Activated B cell treated with CpG ODN at 0.5 μM for 24 hours (primary cell): ENCODE measurements at regions not wholly inside any gene's neighbourhood (a gene's known extent, or its start where the extent isn't known, plus 50 kb on each side); places are given as distances from the start of the nearest gene placed in this dataset.

Experiments used
- ATAC-seq: fragments of 200-7000 bp; cut with Tn5 transposase; one replicate; pipeline ENCODE4 v1.10.0; 2021; ENCODE audit warnings: low read depth, mild to moderate bottlenecking, moderate library complexity
- CTCF ChIA-PET: fragments of 350-600 bp; sonication (Branson Sonifier 250); formaldehyde crosslinking; loops from one replicate; lab custom pipeline; 2021; ENCODE audit warnings: antibody characterized with exemption; lab: Charles Lee
- POLR2A ChIA-PET: fragments of 350-600 bp; sonication (Branson Sonifier 250); formaldehyde crosslinking; loops from one replicate; lab custom pipeline; 2021; ENCODE audit warnings: antibody characterized with exemption; lab: Charles Lee
- DNase-seq: peaks from one replicate; pipeline ENCODE4 v3.0.0; 2022
- H3K27ac Mint-ChIP-seq: one replicate; pipeline ENCODE4 v1.8.0; 2020; ENCODE audit warnings: mixed read lengths
- H3K27me3 Mint-ChIP-seq: one replicate; pipeline ENCODE4 v1.8.0; 2021; ENCODE audit warnings: mixed read lengths
- H3K36me3 Mint-ChIP-seq: one replicate; pipeline ENCODE4 v1.8.0; 2021; ENCODE audit warnings: low read depth, mixed read lengths
- H3K4me1 Mint-ChIP-seq: one replicate; pipeline ENCODE4 v1.8.0; 2021; ENCODE audit warnings: mixed read lengths
- H3K4me3 Mint-ChIP-seq: one replicate; pipeline ENCODE4 v1.8.0; 2020; ENCODE audit warnings: mild to moderate bottlenecking, mixed read lengths
- H3K9me3 Mint-ChIP-seq: one replicate; pipeline ENCODE4 v1.8.0; 2020; ENCODE audit warnings: mixed read lengths
- intact Hi-C: fragments of 100-400 bp; cut with micrococcal nuclease; formaldehyde crosslinking; loops from one replicate; pipeline ENCODE4 v1.15.1; 2024
- TF ChIP-seq, protein P1 (sequence below): fragments of 200-600 bp; IDR thresholded peaks from one replicate; pipeline ENCODE4 v1.8.0; 2022; ENCODE audit warnings: antibody characterized with exemption, mild to moderate bottlenecking

DNA sequence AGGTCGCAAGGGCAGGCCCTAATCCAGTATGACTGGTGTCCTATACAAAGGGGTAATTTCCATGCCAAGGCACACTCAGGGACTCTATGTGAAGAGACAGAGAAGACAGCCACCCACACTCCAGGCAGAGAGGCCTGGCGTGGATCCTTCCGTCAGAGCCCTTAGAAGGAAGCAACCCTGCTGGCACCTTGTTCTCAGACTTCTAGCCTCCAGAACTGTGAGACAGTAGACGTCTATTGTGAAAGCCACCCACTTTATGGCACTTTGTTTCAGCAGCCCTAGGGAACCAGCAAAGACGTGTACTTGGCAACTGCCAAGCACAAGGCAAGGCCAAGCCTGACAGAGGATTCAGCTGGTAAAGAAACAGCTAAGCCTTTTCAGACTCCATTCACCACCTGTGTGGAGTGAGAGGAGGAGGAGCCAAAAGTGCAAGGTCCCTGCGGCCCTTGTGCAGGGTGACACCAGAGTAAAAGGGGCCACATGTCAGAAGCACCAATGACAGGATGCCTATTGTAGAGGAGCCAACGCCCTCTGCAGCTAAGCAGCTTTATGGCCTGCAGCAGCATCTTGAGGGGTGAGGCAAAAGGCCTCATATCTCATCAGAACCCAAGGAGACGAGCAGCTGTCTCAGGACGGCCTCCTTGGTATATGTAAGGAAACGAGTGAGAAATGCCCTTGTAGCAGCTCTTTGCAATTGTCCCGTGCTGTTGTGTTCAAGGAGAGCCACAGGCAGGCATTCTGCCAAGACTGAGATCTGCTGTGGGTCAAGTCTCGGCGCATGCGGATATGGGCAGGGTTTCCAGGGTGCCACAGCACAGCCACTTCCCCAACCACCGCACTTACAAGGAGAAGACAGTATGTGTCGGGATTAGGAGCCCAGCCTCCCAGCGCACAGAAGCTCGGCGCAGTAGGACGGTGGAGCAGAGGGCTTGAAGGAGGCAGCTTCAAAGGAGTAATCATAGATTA is 121.5 kb upstream of the LIPC start:
- intact Hi-C loops = no loop called here
- no peak overlapping the region for H3K27ac Mint-ChIP-seq
- peaks cover 7% of the 10 kb centered on the region for H3K4me1 Mint-ChIP-seq
- no peak overlapping the region for H3K4me3 Mint-ChIP-seq
- ATAC-seq (no peak), DNase-seq (no peak)
- no peaks in the 10 kb centered on the region for H3K9me3 Mint-ChIP-seq
- ChIA-PET CTCF (no interaction called here), POLR2A (no interaction called here)
- H3K27me3 Mint-ChIP-seq = no peaks in the 10 kb centered on the region
- TF ChIP-seq, protein P1, sequence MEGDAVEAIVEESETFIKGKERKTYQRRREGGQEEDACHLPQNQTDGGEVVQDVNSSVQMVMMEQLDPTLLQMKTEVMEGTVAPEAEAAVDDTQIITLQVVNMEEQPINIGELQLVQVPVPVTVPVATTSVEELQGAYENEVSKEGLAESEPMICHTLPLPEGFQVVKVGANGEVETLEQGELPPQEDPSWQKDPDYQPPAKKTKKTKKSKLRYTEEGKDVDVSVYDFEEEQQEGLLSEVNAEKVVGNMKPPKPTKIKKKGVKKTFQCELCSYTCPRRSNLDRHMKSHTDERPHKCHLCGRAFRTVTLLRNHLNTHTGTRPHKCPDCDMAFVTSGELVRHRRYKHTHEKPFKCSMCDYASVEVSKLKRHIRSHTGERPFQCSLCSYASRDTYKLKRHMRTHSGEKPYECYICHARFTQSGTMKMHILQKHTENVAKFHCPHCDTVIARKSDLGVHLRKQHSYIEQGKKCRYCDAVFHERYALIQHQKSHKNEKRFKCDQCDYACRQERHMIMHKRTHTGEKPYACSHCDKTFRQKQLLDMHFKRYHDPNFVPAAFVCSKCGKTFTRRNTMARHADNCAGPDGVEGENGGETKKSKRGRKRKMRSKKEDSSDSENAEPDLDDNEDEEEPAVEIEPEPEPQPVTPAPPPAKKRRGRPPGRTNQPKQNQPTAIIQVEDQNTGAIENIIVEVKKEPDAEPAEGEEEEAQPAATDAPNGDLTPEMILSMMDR = no peak
- no peaks in the 10 kb centered on the region for H3K36me3 Mint-ChIP-seq

- peaks cover 7% of the 10 kb centered on the region for H3K4me1 Mint-ChIP-seq
- TF ChIP-seq, protein P1 = no peak
- no peaks in the 10 kb centered on the region for H3K9me3 Mint-ChIP-seq
- no peaks in the 10 kb centered on the region for H3K27me3 Mint-ChIP-seq
- H3K36me3 Mint-ChIP-seq = no peaks in the 10 kb centered on the region
- POLR2A ChIA-PET = no interaction called here
- CTCF ChIA-PET = no interaction called here
- intact Hi-C loops = no loop called here
- no peak for DNase-seq
- no peak for ATAC-seq
- H3K27ac Mint-ChIP-seq = no peak overlapping the region
- H3K4me3 Mint-ChIP-seq = no peak overlapping the region
Measured at GRCh38 chr15:58311556-58311955, 120.2 kb upstream of the LIPC start.

DNA sequence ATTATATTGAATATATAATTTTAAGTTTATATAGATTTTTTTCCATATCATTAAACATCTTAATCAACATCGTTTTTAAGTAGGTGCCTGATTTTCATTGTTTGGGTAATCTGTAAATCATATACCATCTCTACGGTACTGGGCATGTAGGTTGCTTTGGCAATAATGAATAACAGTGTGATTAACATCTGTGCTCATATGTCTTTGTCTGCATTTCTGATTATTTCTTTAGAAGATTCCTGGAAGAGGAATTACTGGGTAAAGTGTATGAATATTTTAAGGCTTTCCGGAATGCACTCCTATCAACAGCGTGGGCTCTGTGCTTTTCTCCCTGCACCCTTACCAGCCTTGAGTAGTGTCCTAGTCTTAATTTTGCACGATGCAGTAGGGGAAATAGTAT is 119.8 kb upstream of the LIPC start:
- no peak for DNase-seq
- no peak overlapping the region for H3K4me3 Mint-ChIP-seq
- no peak for ATAC-seq
- ChIA-PET CTCF (no interaction called here), POLR2A (no interaction called here)
- TF ChIP-seq, protein P1 = no peak
- no peaks in the 10 kb centered on the region for H3K27me3 Mint-ChIP-seq
- intact Hi-C loops = no loop called here
- H3K27ac Mint-ChIP-seq = no peak overlapping the region
- H3K36me3 Mint-ChIP-seq = no peaks in the 10 kb centered on the region
- no peaks in the 10 kb centered on the region for H3K9me3 Mint-ChIP-seq
- H3K4me1 Mint-ChIP-seq = peaks cover 7% of the 10 kb centered on the region

GRCh38 chr15:58313304-58313703 is 118.5 kb upstream of the LIPC start:
- H3K27me3 Mint-ChIP-seq = no peaks in the 10 kb centered on the region
- DNase-seq = no peak
- intact Hi-C loops = no loop called here
- no peaks in the 10 kb centered on the region for H3K36me3 Mint-ChIP-seq
- POLR2A ChIA-PET = no interaction called here
- TF ChIP-seq, protein P1 = no peak
- no peaks in the 10 kb centered on the region for H3K9me3 Mint-ChIP-seq
- ATAC-seq = no peak
- H3K27ac Mint-ChIP-seq = no peak overlapping the region
- CTCF ChIA-PET = no interaction called here
- H3K4me3 Mint-ChIP-seq = no peak overlapping the region
- peaks cover 7% of the 10 kb centered on the region for H3K4me1 Mint-ChIP-seq

DNA sequence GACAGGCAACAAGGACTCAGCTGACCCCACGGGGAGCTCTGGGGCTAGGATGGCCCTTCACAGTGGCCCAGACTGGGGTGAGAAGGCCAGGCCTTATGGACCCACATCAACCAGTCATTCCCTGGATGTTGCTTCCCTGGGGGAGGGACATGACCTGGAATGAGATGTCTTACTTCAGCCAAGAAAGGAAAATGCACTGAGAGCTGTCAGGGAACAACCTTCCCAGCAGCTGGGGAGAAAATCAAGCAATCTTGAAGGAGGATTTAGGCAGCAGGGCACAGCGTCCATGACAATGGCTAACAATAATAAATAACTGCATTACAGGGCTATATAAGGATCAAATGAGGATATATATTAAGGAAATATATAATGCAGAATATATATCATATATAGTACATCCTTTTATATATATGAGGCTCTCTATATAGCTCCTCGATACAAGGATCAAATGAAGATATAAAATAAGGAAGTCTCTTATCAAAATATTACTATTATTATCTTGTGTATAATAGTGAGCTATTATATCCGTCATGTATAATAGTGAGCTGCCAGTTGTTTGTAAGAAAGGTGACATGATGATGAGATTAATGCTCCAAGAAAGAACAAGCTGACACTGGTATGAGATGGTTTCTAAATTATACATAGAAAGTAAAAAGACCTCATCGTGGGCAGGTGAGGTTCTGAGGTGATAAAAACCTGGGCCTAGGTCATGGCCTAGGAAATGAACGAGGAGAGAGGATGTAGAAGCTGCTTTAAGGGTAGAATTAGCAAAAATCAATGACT is 117.8 kb upstream of the LIPC start:
- H3K27me3 Mint-ChIP-seq = no peaks in the 10 kb centered on the region
- ATAC-seq = no peak
- no peak overlapping the region for H3K27ac Mint-ChIP-seq
- peaks cover 7% of the 10 kb centered on the region for H3K4me1 Mint-ChIP-seq
- H3K36me3 Mint-ChIP-seq = no peaks in the 10 kb centered on the region
- ChIA-PET POLR2A (no interaction called here), CTCF (no interaction called here)
- no peak overlapping the region for H3K4me3 Mint-ChIP-seq
- no peak for DNase-seq
- TF ChIP-seq, protein P1 = no peak
- intact Hi-C loops = no loop called here
- no peaks in the 10 kb centered on the region for H3K9me3 Mint-ChIP-seq
